HCT116 (cell line): ENCODE measurements at regions not wholly inside any gene's neighbourhood (a gene's known extent, or its start where the extent isn't known, plus 50 kb on each side); places are given as distances from the start of the nearest gene placed in this dataset.

ENCODE experiments used
- ATAC-seq: fragments of 200-7000 bp; cut with Tn5 transposase; 2 replicates; pipeline ENCODE4 v1.9.1; 2020; ENCODE audit warnings: mild to moderate bottlenecking, moderate library complexity
- BruUV-seq: library from RNA; stranded (reverse); fragments of 400-500 nt; replicated peaks from 2 replicates; lab custom pipeline; 2021; lab: Mats Ljungman, UMichigan
- CTCF ChIA-PET: fragments of 300-600 bp; sonication (Branson Sonifier 250); formaldehyde crosslinking; loops from one replicate; lab custom pipeline; 2021; ENCODE audit warnings: antibody characterized with exemption; lab: Charles Lee
- POLR2A ChIA-PET: fragments of 300-600, 350-600 bp; sonication (Branson Sonifier 250); formaldehyde crosslinking; loops from one replicate; lab custom pipeline; 2021; ENCODE audit warnings: antibody characterized with exemption; lab: Charles Lee
- RAD21 ChIA-PET, 2 experiments: fragments of 300-600 bp; sonication (Branson Sonifier 250); formaldehyde crosslinking; loops; one replicate each; lab custom pipeline; 2023; ENCODE audit warnings: low total read pairs in 2 of 2; ENCODE audit not compliant: uncharacterized antibody in 2 of 2, unreplicated experiment in 2 of 2, low non-redundant PET in 1 of 2; lab: Charles Lee
- DNase-seq: peaks from one replicate; pipeline ENCODE4 v3.0.0-alpha.2; 2010; ENCODE audit warnings: low read depth, low spot score
- H2AFZ ChIP-seq: fragments of 200-600 bp; shearing (Covaris generic), sonication (generic); 2 replicates; pipeline ENCODE4 v1.6.1; 2017; ENCODE audit warnings: low read depth, mixed run types, mixed read lengths, antibody characterized with exemption, low read length; ENCODE audit not compliant: poor library complexity, severe bottlenecking
- H3K27ac ChIP-seq: 2 replicates; pipeline ENCODE4 v1.5.1; 2012; ENCODE audit warnings: low read depth, low read length
- H3K27me3 ChIP-seq: fragments of 200-600 bp; sonication (generic); 2 replicates; pipeline ENCODE4 v1.6.1; 2016; ENCODE audit warnings: mixed run types, low read length, mixed read lengths; ENCODE audit not compliant: insufficient read depth
- H3K36me3 ChIP-seq, 2 experiments: fragments of 200-500 bp in 1 of 2; fragments of 200-600 bp in 1 of 2; sonication (Bioruptor generic) in 1 of 2; sonication (generic) in 1 of 2; 2 replicates each; pipeline versions ENCODE4 v1.5.1 to v1.6.1; 2014 to 2016; ENCODE audit warnings: low read length in 2 of 2, inconsistent platforms in 1 of 2, mixed read lengths in 1 of 2, mixed run types in 1 of 2; ENCODE audit not compliant: insufficient read depth in 2 of 2, control insufficient read depth in 1 of 2
- H3K4me1 ChIP-seq, 2 experiments: fragments of 200-600 bp in 1 of 2; sonication (generic) in 1 of 2; 2 replicates each; pipeline versions ENCODE4 v1.5.1 to v1.6.1; 2012 to 2017; ENCODE audit warnings: low read length in 2 of 2, inconsistent platforms in 1 of 2, mild to moderate bottlenecking in 1 of 2, mixed read lengths in 1 of 2, mixed run types in 1 of 2, moderate library complexity in 1 of 2; ENCODE audit not compliant: insufficient read depth in 2 of 2, control insufficient read depth in 1 of 2
- H3K4me2 ChIP-seq: fragments of 200-600 bp; sonication (generic); 2 replicates; pipeline ENCODE4 v1.6.1; 2017; ENCODE audit warnings: mixed run types, low read length, mixed read lengths
- H3K4me3 ChIP-seq, 2 experiments: fragments of 200-600 bp in 1 of 2; sonication (generic) in 1 of 2; replicated peaks in 1 of 2; 2 replicates each; pipeline ENCODE4 v1.5.1; 2011 to 2016; ENCODE audit warnings: low read length in 2 of 2, control low read depth in 1 of 2, low read depth in 1 of 2, mild to moderate bottlenecking in 1 of 2, mixed read lengths in 1 of 2, mixed run types in 1 of 2
- H3K79me2 ChIP-seq: fragments of 200-600 bp; sonication (generic); 2 replicates; pipeline ENCODE4 v1.6.1; 2017; ENCODE audit warnings: mild to moderate bottlenecking, mixed run types, low read length, moderate library complexity, mixed read lengths; ENCODE audit not compliant: insufficient read depth
- H3K9ac ChIP-seq: fragments of 200-600 bp; sonication (generic); 2 replicates; pipeline ENCODE4 v1.6.1; 2016; ENCODE audit warnings: low read length, mixed read lengths
- H3K9me2 ChIP-seq: fragments of 200-600 bp; sonication (generic), shearing (Covaris generic); 2 replicates; pipeline ENCODE4 v1.6.1; 2017; ENCODE audit warnings: mixed run types, mild to moderate bottlenecking, moderate library complexity; ENCODE audit not compliant: insufficient read depth
- H3K9me3 ChIP-seq, 2 experiments: fragments of 200-500 bp in 1 of 2; fragments of 200-600 bp in 1 of 2; sonication (Bioruptor generic) in 1 of 2; sonication (generic) in 1 of 2; 2 replicates each; pipeline ENCODE4 v1.6.1; 2014 to 2017; ENCODE audit warnings: low read length in 2 of 2, mixed read lengths in 2 of 2, inconsistent platforms in 1 of 2, low read depth in 1 of 2, mild to moderate bottlenecking in 1 of 2, mixed run types in 1 of 2, moderate library complexity in 1 of 2; ENCODE audit not compliant: control insufficient read depth in 1 of 2, insufficient read depth in 1 of 2
- H4K20me1 ChIP-seq: fragments of 200-600 bp; sonication (generic), shearing (Covaris generic); 2 replicates; pipeline ENCODE4 v1.6.1; 2017; ENCODE audit warnings: mixed run types, mild to moderate bottlenecking, moderate library complexity; ENCODE audit not compliant: insufficient read depth
- EGR1 ChIP-seq: IDR thresholded peaks from 2 replicates; pipeline ENCODE4 v1.6.1; 2012; ENCODE audit warnings: low read depth
- EZH2 ChIP-seq: fragments of 200-600 bp; sonication (generic); IDR thresholded peaks from 2 replicates; pipeline ENCODE4 v1.6.1; 2017; ENCODE audit warnings: antibody characterized with exemption, mixed run types
- POLR2A ChIP-seq: IDR thresholded peaks from 2 replicates; pipeline ENCODE4 v1.7.0; 2011; ENCODE audit warnings: borderline replicate concordance; ENCODE audit not compliant: insufficient read depth, insufficient read length; ENCODE audit errors: extremely low read depth
- RAD21 ChIP-seq: IDR thresholded peaks from 2 replicates; pipeline ENCODE4 v1.6.1; 2012; ENCODE audit warnings: low read depth, mild to moderate bottlenecking
- REST ChIP-seq: IDR thresholded peaks from 2 replicates; pipeline ENCODE4 v1.6.1; 2012; ENCODE audit warnings: low read depth
- SP1 ChIP-seq: IDR thresholded peaks from 2 replicates; pipeline ENCODE4 v1.6.1; 2012; ENCODE audit warnings: low read depth
- ZBTB33 ChIP-seq: IDR thresholded peaks from 2 replicates; pipeline ENCODE4 v1.6.1; 2011; ENCODE audit warnings: mild to moderate bottlenecking, low read length, moderate library complexity; ENCODE audit not compliant: insufficient replicate concordance; ENCODE audit errors: extremely low read depth
- intact Hi-C: fragments of 100-400 bp; cut with micrococcal nuclease; formaldehyde crosslinking; loops from 2 replicates; pipeline ENCODE4 v1.10.0; 2022

GRCh38 chr9:78778318-78778717, 481.4 kb downstream of the PSAT1 start (continued):
- TF ChIP-seq EZH2 (no peak), REST (no peak), RAD21 (no peak), SP1 (no peak)

DNA sequence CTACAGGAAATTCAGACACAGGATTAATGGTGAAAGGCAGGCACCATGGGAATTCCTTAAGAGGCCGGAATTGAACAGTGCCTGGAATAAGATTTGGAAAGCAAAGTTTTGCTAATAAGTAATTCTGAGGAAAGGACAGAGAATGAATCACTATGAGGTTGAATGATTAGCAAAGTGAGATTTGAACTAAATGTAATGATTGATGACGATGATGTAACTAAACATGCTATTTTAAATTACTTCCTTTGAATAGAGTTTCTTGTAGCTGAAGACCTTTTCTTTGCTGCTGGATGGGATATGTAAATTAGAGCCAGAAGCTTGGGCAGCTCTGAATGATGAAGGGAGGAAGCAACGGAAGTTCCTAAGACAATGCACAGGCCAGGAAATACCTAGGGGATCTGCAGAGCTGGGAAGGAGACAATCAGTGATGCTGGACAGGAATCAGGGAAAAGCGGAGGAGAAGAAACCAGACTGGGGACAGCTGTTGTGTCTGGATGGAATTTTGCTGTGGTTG, 482.0 kb downstream of the PSAT1 start:
- no peak overlapping the region for H3K4me2 ChIP-seq
- RAD21 ChIA-PET: no interaction called here
- no peaks in the 10 kb centered on the region for H4K20me1 ChIP-seq
- CTCF ChIA-PET: no interaction called here
- H2AFZ ChIP-seq: no peak overlapping the region
- no peak overlapping the region for H3K9ac ChIP-seq
- no peaks in the 10 kb centered on the region for H3K36me3 ChIP-seq
- no peak overlapping the region for H3K4me3 ChIP-seq
- H3K27ac ChIP-seq: no peak overlapping the region
- no peaks in the 10 kb centered on the region for H3K79me2 ChIP-seq
- no peak for TF ChIP-seq REST
- TF ChIP-seq EGR1: no peak
- no peak for TF ChIP-seq ZBTB33
- TF ChIP-seq POLR2A: no peak
- no peaks in the 10 kb centered on the region for H3K9me2 ChIP-seq
- ATAC-seq: no peak
- no TSS peak for BruUV-seq
- no peak for DNase-seq
- no peaks in the 10 kb centered on the region for H3K9me3 ChIP-seq
- intact Hi-C loops: loop anchor here (5.0 kb wide), 1 partner anchor 52 kb away; no protein-coding TSS in a partner anchor
- POLR2A ChIA-PET: no interaction called here
- H3K4me1 ChIP-seq: no peaks in the 10 kb centered on the region
- no peaks in the 10 kb centered on the region for H3K27me3 ChIP-seq
